OCI-LY7 (cell line): ENCODE measurements at regions not wholly inside any gene's neighbourhood (a gene's known extent, or its start where the extent isn't known, plus 50 kb on each side); places are given as distances from the start of the nearest gene placed in this dataset.
A peak's percentile ranks its signal among the peaks of the same experiment; 100 is the strongest.

Source experiments
- BruUV-seq: library from RNA; stranded (reverse); fragments of 400-500 nt; replicated peaks from 2 replicates; lab custom pipeline; 2021; lab: Mats Ljungman, UMichigan
- CTCF ChIA-PET: fragments of 300-600 bp; sonication (Branson Sonifier 250); formaldehyde crosslinking; loops from one replicate; lab custom pipeline; 2022; ENCODE audit warnings: antibody characterized with exemption; ENCODE audit not compliant: unreplicated experiment; lab: Charles Lee
- POLR2A ChIA-PET: fragments of 300-600 bp; sonication (Branson Sonifier 250); formaldehyde crosslinking; loops from one replicate; lab custom pipeline; 2022; ENCODE audit warnings: antibody characterized with exemption; lab: Charles Lee
- DNase-seq: peaks from one replicate; pipeline ENCODE4 v3.0.0-alpha.2; 2015; ENCODE audit warnings: low spot score
- H2AFZ ChIP-seq: fragments of 200-600 bp; sonication (generic), shearing (Covaris generic); 2 replicates; pipeline ENCODE4 v1.6.1; 2014; ENCODE audit warnings: mild to moderate bottlenecking, antibody characterized with exemption, low read length, moderate library complexity
- H3K27ac ChIP-seq: fragments of 200-600 bp; sonication (generic); 2 replicates; pipeline ENCODE4 v1.5.1; 2014; ENCODE audit warnings: mixed run types, low read depth, mild to moderate bottlenecking, moderate library complexity, low read length, inconsistent platforms; ENCODE audit not compliant: poor library complexity, severe bottlenecking
- H3K36me3 ChIP-seq: fragments of 200-600 bp; sonication (generic); 2 replicates; pipeline ENCODE4 v1.6.1; 2014; ENCODE audit warnings: mild to moderate bottlenecking, antibody characterized with exemption, low read length, moderate library complexity, mixed read lengths; ENCODE audit not compliant: insufficient read depth
- H3K4me1 ChIP-seq: fragments of 200-600 bp; sonication (generic); 2 replicates; pipeline ENCODE4 v1.5.1; 2014; ENCODE audit warnings: mild to moderate bottlenecking, low read length; ENCODE audit not compliant: insufficient read depth, poor library complexity, severe bottlenecking
- H3K4me2 ChIP-seq: fragments of 200-600 bp; sonication (generic); 2 replicates; pipeline ENCODE4 v1.6.1; 2014; ENCODE audit warnings: mild to moderate bottlenecking, low read length
- H3K4me3 ChIP-seq: fragments of 200-600 bp; sonication (generic); 2 replicates; pipeline ENCODE4 v1.5.1; 2014; ENCODE audit warnings: mild to moderate bottlenecking, low read depth, low read length; ENCODE audit not compliant: poor library complexity, severe bottlenecking
- H3K79me2 ChIP-seq: fragments of 200-600 bp; sonication (generic); 2 replicates; pipeline ENCODE4 v1.6.1; 2016; ENCODE audit warnings: low read depth, mild to moderate bottlenecking, low read length, moderate library complexity, mixed read lengths; ENCODE audit not compliant: insufficient read depth
- H3K9me2 ChIP-seq: fragments of 200-600 bp; sonication (generic); 2 replicates; pipeline ENCODE4 v1.6.1; 2016; ENCODE audit warnings: mild to moderate bottlenecking, low read length, mixed read lengths; ENCODE audit not compliant: insufficient read depth
- H3K9me3 ChIP-seq: fragments of 200-600 bp; sonication (generic); 2 replicates; pipeline ENCODE4 v1.6.1; 2014; ENCODE audit warnings: mild to moderate bottlenecking, mixed run types, low read length, mixed read lengths
- H4K20me1 ChIP-seq: fragments of 200-600 bp; sonication (generic); 2 replicates; pipeline ENCODE4 v1.6.1; 2014; ENCODE audit warnings: mild to moderate bottlenecking, antibody characterized with exemption, low read length, moderate library complexity, mixed read lengths; ENCODE audit not compliant: insufficient read depth
- EZH2phosphoT487 ChIP-seq: fragments of 200-600 bp; sonication (generic); IDR thresholded peaks from 2 replicates; pipeline ENCODE4 v1.6.1; 2018; ENCODE audit warnings: low read depth, borderline replicate concordance, mild to moderate bottlenecking, mixed run types, antibody characterized with exemption, low read length, moderate library complexity, mixed read lengths
- intact Hi-C: fragments of 100-400 bp; cut with micrococcal nuclease; formaldehyde crosslinking; loops from one replicate; pipeline ENCODE4 v1.10.0; 2022; ENCODE audit not compliant: unreplicated experiment
- TF ChIP-seq, protein P1 (sequence below): fragments of 200-600 bp; sonication (generic); conservative IDR thresholded peaks from 2 replicates; pipeline ENCODE4 v1.5.1; 2014; ENCODE audit warnings: mild to moderate bottlenecking, antibody characterized with exemption, low read length, moderate library complexity, mixed read lengths

- intact Hi-C loops = no loop called here
- Histone ChIP-seq H3K79me2 (no peaks in the 10 kb centered on the region), H2AFZ (peak overlapping the region; percentile 61), H3K4me3 (no peak overlapping the region), H3K9me3 (no peaks in the 10 kb centered on the region), H3K36me3 (no peaks in the 10 kb centered on the region), H3K4me1 (peaks cover 59% of the 10 kb centered on the region), H3K4me2 (peak overlapping the region; percentile 25), H4K20me1 (no peaks in the 10 kb centered on the region), H3K9me2 (no peaks in the 10 kb centered on the region), H3K27ac (no peak overlapping the region)
- no TSS peak for BruUV-seq
- DNase-seq = peak; percentile 1
- ChIA-PET POLR2A (interaction anchor here (0.6 to 1.8 kb wide), 7 partner anchors 8 to 585 kb away, joined by 3 to 14 read pairs (median 3); partner anchors contain the start of gene SPRYD7), CTCF (interaction anchor here (0.5 kb wide), 1 partner anchor 429 kb away, joined by 5 read pairs; no protein-coding TSS in a partner anchor)
- TF ChIP-seq, protein P1, sequence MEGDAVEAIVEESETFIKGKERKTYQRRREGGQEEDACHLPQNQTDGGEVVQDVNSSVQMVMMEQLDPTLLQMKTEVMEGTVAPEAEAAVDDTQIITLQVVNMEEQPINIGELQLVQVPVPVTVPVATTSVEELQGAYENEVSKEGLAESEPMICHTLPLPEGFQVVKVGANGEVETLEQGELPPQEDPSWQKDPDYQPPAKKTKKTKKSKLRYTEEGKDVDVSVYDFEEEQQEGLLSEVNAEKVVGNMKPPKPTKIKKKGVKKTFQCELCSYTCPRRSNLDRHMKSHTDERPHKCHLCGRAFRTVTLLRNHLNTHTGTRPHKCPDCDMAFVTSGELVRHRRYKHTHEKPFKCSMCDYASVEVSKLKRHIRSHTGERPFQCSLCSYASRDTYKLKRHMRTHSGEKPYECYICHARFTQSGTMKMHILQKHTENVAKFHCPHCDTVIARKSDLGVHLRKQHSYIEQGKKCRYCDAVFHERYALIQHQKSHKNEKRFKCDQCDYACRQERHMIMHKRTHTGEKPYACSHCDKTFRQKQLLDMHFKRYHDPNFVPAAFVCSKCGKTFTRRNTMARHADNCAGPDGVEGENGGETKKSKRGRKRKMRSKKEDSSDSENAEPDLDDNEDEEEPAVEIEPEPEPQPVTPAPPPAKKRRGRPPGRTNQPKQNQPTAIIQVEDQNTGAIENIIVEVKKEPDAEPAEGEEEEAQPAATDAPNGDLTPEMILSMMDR = no peak
- TF ChIP-seq EZH2phosphoT487 = no peak
Observed at GRCh38 chr13:50521006-50521830, 322.3 kb downstream of the DLEU7 start.

GRCh38 chr13:50521831-50522149 is 321.7 kb downstream of the DLEU7 start:
- Histone ChIP-seq H3K79me2 (no peaks in the 10 kb centered on the region), H3K36me3 (no peaks in the 10 kb centered on the region), H3K9me2 (no peaks in the 10 kb centered on the region), H3K4me3 (no peak overlapping the region), H3K27ac (no peak overlapping the region), H4K20me1 (no peaks in the 10 kb centered on the region), H3K9me3 (no peaks in the 10 kb centered on the region), H2AFZ (peak overlapping the region; percentile 61; the same call in 1 of the 2 replicates), H3K4me1 (peaks cover 59% of the 10 kb centered on the region), H3K4me2 (peak overlapping the region; percentile 25)
- peak; percentile 1 for DNase-seq
- BruUV-seq = no TSS peak
- TF ChIP-seq EZH2phosphoT487 = no peak
- TF ChIP-seq, protein P1 = no peak
- POLR2A ChIA-PET = interaction anchor here (0.6 to 1.8 kb wide), 7 partner anchors 9 to 585 kb away, joined by 3 to 14 read pairs (median 3); partner anchors contain the start of gene SPRYD7
- intact Hi-C loops = no loop called here
- CTCF ChIA-PET = no interaction called here

- H3K36me3 ChIP-seq = no peaks in the 10 kb centered on the region
- no peaks in the 10 kb centered on the region for H4K20me1 ChIP-seq
- DNase-seq = no peak
- TF ChIP-seq, protein P1 = no peak
- no peak for TF ChIP-seq EZH2phosphoT487
- no peaks in the 10 kb centered on the region for H3K9me3 ChIP-seq
- no TSS peak for BruUV-seq
- no peak overlapping the region for H3K4me3 ChIP-seq
- peaks cover 59% of the 10 kb centered on the region for H3K4me1 ChIP-seq
- H3K9me2 ChIP-seq = no peaks in the 10 kb centered on the region
- no peak overlapping the region for H3K4me2 ChIP-seq
- no peak overlapping the region for H3K27ac ChIP-seq
- ChIA-PET POLR2A (interaction anchor here (0.6 to 1.8 kb wide), 5 partner anchors 9 to 586 kb away, joined by 3 to 14 read pairs (median 5); partner anchors contain the start of gene SPRYD7), CTCF (no interaction called here)
- no peaks in the 10 kb centered on the region for H3K79me2 ChIP-seq
- intact Hi-C loops = no loop called here
- no peak overlapping the region for H2AFZ ChIP-seq
Observed at GRCh38 chr13:50522506-50522905, 321.0 kb downstream of the DLEU7 start.
